Activated naive CD8-positive, alpha-beta T cell treated with anti-CD3 and anti-CD28 coated beads, Interleukin-2, amount 10 ng/mL, durations not matched to agents 7 days and 5 days (primary cell): ENCODE measurements at regions not wholly inside any gene's neighbourhood (a gene's known extent, or its start where the extent isn't known, plus 50 kb on each side); places are given as distances from the start of the nearest gene placed in this dataset.
"Not testable (repeated sequence)": the region's sequence is repeated elsewhere in the genome, so short reads cannot be mapped to it uniquely, and the experiment has no call there.

ENCODE experiments used
- ATAC-seq: fragments of 150-1000 bp; cut with Tn5 transposase; one replicate; pipeline ENCODE4 v1.10.0; 2021; ENCODE audit warnings: low read depth, moderate library complexity
- POLR2A ChIA-PET: fragments of 350-600 bp; sonication (Branson Sonifier 250); formaldehyde crosslinking; loops from one replicate; lab custom pipeline; 2021; ENCODE audit warnings: antibody characterized with exemption; lab: Charles Lee
- DNase-seq: peaks from one replicate; pipeline ENCODE4 v3.0.0; 2021
- H3K27ac Mint-ChIP-seq: one replicate; pipeline ENCODE4 v1.8.0; 2022; ENCODE audit warnings: mild to moderate bottlenecking, mixed read lengths
- H3K27me3 Mint-ChIP-seq: one replicate; pipeline ENCODE4 v1.8.0; 2022; ENCODE audit warnings: mild to moderate bottlenecking, moderate library complexity, mixed read lengths
- H3K36me3 Mint-ChIP-seq: one replicate; pipeline ENCODE4 v1.8.0; 2021; ENCODE audit warnings: mild to moderate bottlenecking, mixed read lengths
- H3K4me1 Mint-ChIP-seq: one replicate; pipeline ENCODE4 v1.8.0; 2021; ENCODE audit warnings: mixed read lengths
- H3K4me3 Mint-ChIP-seq: one replicate; pipeline ENCODE4 v1.8.0; 2022; ENCODE audit warnings: mild to moderate bottlenecking, moderate library complexity, mixed read lengths
- H3K9me3 Mint-ChIP-seq: one replicate; pipeline ENCODE4 v1.8.0; 2021; ENCODE audit warnings: mixed read lengths

- no peaks in the 10 kb centered on the region for H3K27me3 Mint-ChIP-seq
- ATAC-seq (no peak), DNase-seq (no peak)
- no peak overlapping the region for H3K4me3 Mint-ChIP-seq
- no peaks in the 10 kb centered on the region for H3K9me3 Mint-ChIP-seq
- H3K36me3 Mint-ChIP-seq: no peaks in the 10 kb centered on the region
- no peaks in the 10 kb centered on the region for H3K4me1 Mint-ChIP-seq
- H3K27ac Mint-ChIP-seq: no peak overlapping the region
- POLR2A ChIA-PET: no interaction called here
Observed at GRCh38 chr7:113649556-113649955, 269.3 kb downstream of the PPP1R3A start.

- Mint-ChIP-seq H3K36me3 (no peaks in the 10 kb centered on the region), H3K4me1 (no peaks in the 10 kb centered on the region), H3K4me3 (no peak overlapping the region), H3K9me3 (no peaks in the 10 kb centered on the region), H3K27ac (no peak overlapping the region), H3K27me3 (no peaks in the 10 kb centered on the region)
- DNase-seq (no peak), ATAC-seq (no peak)
- POLR2A ChIA-PET: no interaction called here
Observed at GRCh38 chr7:113639221-113639620, 279.6 kb downstream of the PPP1R3A start.

- DNase-seq (no peak), ATAC-seq (no peak)
- no peaks in the 10 kb centered on the region for H3K4me1 Mint-ChIP-seq
- POLR2A ChIA-PET: no interaction called here
- H3K9me3 Mint-ChIP-seq: no peaks in the 10 kb centered on the region
- no peaks in the 10 kb centered on the region for H3K36me3 Mint-ChIP-seq
- H3K27ac Mint-ChIP-seq: no peak overlapping the region
- H3K4me3 Mint-ChIP-seq: no peak overlapping the region
- H3K27me3 Mint-ChIP-seq: no peaks in the 10 kb centered on the region
Observed at GRCh38 chr7:113636727-113637421, 281.9 kb downstream of the PPP1R3A start.

- Mint-ChIP-seq H3K36me3 (no peaks in the 10 kb centered on the region), H3K4me1 (no peaks in the 10 kb centered on the region), H3K27ac (no peak overlapping the region), H3K4me3 (no peak overlapping the region), H3K9me3 (no peaks in the 10 kb centered on the region), H3K27me3 (no peaks in the 10 kb centered on the region)
- POLR2A ChIA-PET: no interaction called here
- no peak for DNase-seq
- no peak for ATAC-seq
Observed at GRCh38 chr7:113635492-113635891, 283.3 kb downstream of the PPP1R3A start.

GRCh38 chr7:113633073-113633472, 285.7 kb downstream of the PPP1R3A start:
- H3K27ac Mint-ChIP-seq: no peak overlapping the region
- no peaks in the 10 kb centered on the region for H3K36me3 Mint-ChIP-seq
- ATAC-seq: no peak
- H3K4me3 Mint-ChIP-seq: no peak overlapping the region
- no peaks in the 10 kb centered on the region for H3K4me1 Mint-ChIP-seq
- no peaks in the 10 kb centered on the region for H3K27me3 Mint-ChIP-seq
- H3K9me3 Mint-ChIP-seq: no peaks in the 10 kb centered on the region
- POLR2A ChIA-PET: no interaction called here
- no peak for DNase-seq

- POLR2A ChIA-PET: no interaction called here
- DNase-seq (no peak), ATAC-seq (no peak)
- Mint-ChIP-seq H3K9me3 (no peaks in the 10 kb centered on the region), H3K27me3 (no peaks in the 10 kb centered on the region), H3K36me3 (no peaks in the 10 kb centered on the region), H3K27ac (no peak overlapping the region), H3K4me1 (no peaks in the 10 kb centered on the region), H3K4me3 (no peak overlapping the region)
Observed at GRCh38 chr7:113628948-113629847, 289.6 kb downstream of the PPP1R3A start.

GRCh38 chr7:113625494-113626102, 293.2 kb downstream of the PPP1R3A start:
- Mint-ChIP-seq H3K9me3 (peaks cover 5% of the 10 kb centered on the region), H3K4me3 (no peak overlapping the region), H3K36me3 (no peaks in the 10 kb centered on the region), H3K27ac (no peak overlapping the region), H3K4me1 (no peaks in the 10 kb centered on the region), H3K27me3 (no peaks in the 10 kb centered on the region)
- POLR2A ChIA-PET: no interaction called here
- ATAC-seq (no peak), DNase-seq (no peak)

GRCh38 chr7:113622796-113623195, 296.0 kb downstream of the PPP1R3A start:
- DNase-seq (no peak), ATAC-seq (no peak)
- Mint-ChIP-seq H3K4me1 (no peaks in the 10 kb centered on the region), H3K4me3 (no peak overlapping the region), H3K9me3 (peaks cover 8% of the 10 kb centered on the region), H3K27ac (no peak overlapping the region), H3K36me3 (no peaks in the 10 kb centered on the region), H3K27me3 (no peaks in the 10 kb centered on the region)
- POLR2A ChIA-PET: no interaction called here

- H3K9me3 Mint-ChIP-seq: no peaks in the 10 kb centered on the region
- H3K27ac Mint-ChIP-seq: no peak overlapping the region
- no peaks in the 10 kb centered on the region for H3K4me1 Mint-ChIP-seq
- H3K4me3 Mint-ChIP-seq: no peak overlapping the region
- no peak for ATAC-seq
- no peaks in the 10 kb centered on the region for H3K27me3 Mint-ChIP-seq
- no peak for DNase-seq
- no peaks in the 10 kb centered on the region for H3K36me3 Mint-ChIP-seq
- POLR2A ChIA-PET: no interaction called here
Observed at GRCh38 chr7:113610572-113610971, 308.2 kb downstream of the PPP1R3A start.

GRCh38 chr7:113608782-113609181, 310.0 kb downstream of the PPP1R3A start:
- no peak for ATAC-seq
- no peaks in the 10 kb centered on the region for H3K9me3 Mint-ChIP-seq
- no peak overlapping the region for H3K27ac Mint-ChIP-seq
- H3K4me1 Mint-ChIP-seq: no peaks in the 10 kb centered on the region
- no peak for DNase-seq
- H3K4me3 Mint-ChIP-seq: no peak overlapping the region
- POLR2A ChIA-PET: no interaction called here
- no peaks in the 10 kb centered on the region for H3K36me3 Mint-ChIP-seq
- no peaks in the 10 kb centered on the region for H3K27me3 Mint-ChIP-seq

- no peak overlapping the region for H3K4me3 Mint-ChIP-seq
- no peak for DNase-seq
- H3K27me3 Mint-ChIP-seq: no peaks in the 10 kb centered on the region
- peaks cover 5% of the 10 kb centered on the region for H3K9me3 Mint-ChIP-seq
- H3K36me3 Mint-ChIP-seq: no peaks in the 10 kb centered on the region
- no peak for ATAC-seq
- POLR2A ChIA-PET: no interaction called here
- H3K27ac Mint-ChIP-seq: no peak overlapping the region
- H3K4me1 Mint-ChIP-seq: no peaks in the 10 kb centered on the region
Observed at GRCh38 chr7:113606325-113606724, 312.5 kb downstream of the PPP1R3A start.

- H3K9me3 Mint-ChIP-seq, H3K4me1 Mint-ChIP-seq, H3K27me3 Mint-ChIP-seq, POLR2A ChIA-PET, H3K4me3 Mint-ChIP-seq, H3K36me3 Mint-ChIP-seq, ATAC-seq, DNase-seq, H3K27ac Mint-ChIP-seq: not testable (repeated sequence)
Observed at GRCh38 chr7:113600428-113600827, 318.4 kb downstream of the PPP1R3A start.

- H3K4me3 Mint-ChIP-seq, ATAC-seq, POLR2A ChIA-PET, H3K27ac Mint-ChIP-seq, DNase-seq, H3K36me3 Mint-ChIP-seq, H3K9me3 Mint-ChIP-seq, H3K4me1 Mint-ChIP-seq, H3K27me3 Mint-ChIP-seq: not testable (repeated sequence)
Observed at GRCh38 chr7:113593455-113593854, 325.4 kb downstream of the PPP1R3A start.

- H3K27ac Mint-ChIP-seq, H3K9me3 Mint-ChIP-seq, H3K4me1 Mint-ChIP-seq, ATAC-seq, DNase-seq, POLR2A ChIA-PET, H3K36me3 Mint-ChIP-seq, H3K4me3 Mint-ChIP-seq, H3K27me3 Mint-ChIP-seq: not testable (repeated sequence)
Observed at GRCh38 chr7:113592924-113593323, 325.9 kb downstream of the PPP1R3A start.
